ENCODE measurements at regions not wholly inside any gene's neighbourhood (a gene's known extent, or its start where the extent isn't known, plus 50 kb on each side); places are given as distances from the start of the nearest gene placed in this dataset.

DNA sequence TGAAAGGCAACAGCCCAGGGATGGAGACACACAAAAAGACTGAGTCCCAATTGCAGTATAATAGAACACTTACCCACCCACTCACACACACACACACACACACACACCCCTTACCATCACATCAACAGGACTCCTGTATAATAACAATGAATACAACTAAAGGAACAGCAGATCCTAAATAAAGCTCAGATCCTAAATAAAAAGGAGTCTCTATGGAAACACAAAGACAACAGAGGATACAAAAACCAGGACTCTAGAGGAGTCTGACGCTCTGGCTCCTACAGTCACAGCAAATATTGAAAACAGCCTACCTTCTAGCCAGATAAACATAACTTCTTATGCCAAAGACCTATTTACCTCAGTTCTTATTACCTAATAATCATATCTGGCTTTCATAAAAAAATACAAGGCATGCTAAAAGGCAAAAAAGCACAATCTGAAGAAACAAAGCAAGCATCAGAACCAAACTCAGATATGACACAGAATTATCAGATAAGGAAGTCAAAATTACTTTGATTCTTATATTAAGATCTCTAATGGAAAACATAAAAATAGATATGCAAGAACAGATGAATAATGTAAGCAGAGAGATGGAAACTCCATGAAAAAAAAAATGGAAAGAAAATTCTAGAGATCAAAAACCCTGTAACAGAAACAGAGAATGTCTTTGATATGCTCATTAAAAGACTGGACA is 134.9 kb downstream of the MMUT start:
- Histone ChIP-seq H3K27me3 (no peaks in the 10 kb centered on the region), H3K36me3 (ENCODE audit: low read depth, missing control alignments) (no peaks in the 10 kb centered on the region), H3K27ac (no peak overlapping the region), H3K4me1 (no peaks in the 10 kb centered on the region), H3K9me3 (no peaks in the 10 kb centered on the region), H3K4me3 (no peak overlapping the region)
- WGBS, 2 donors: 70 to 88% methylated on average over 1 of the region's 1 CpG
- TF ChIP-seq CTCF (IDR thresholded peaks at IDR 0.05) (no peak), POLR2A (IDR thresholded peaks at IDR 0.05) (no peak)
- DNase-seq: no peak
- intact Hi-C loops (cut with DNase I; ENCODE audit: low total_unique reads): no loop called here

GRCh38 chr6:49327571-49327970 is 135.5 kb downstream of the MMUT start:
- WGBS, 2 donors: 93 to 95% methylated on average over 2 of the region's 2 CpGs
- H3K27me3 ChIP-seq: no peaks in the 10 kb centered on the region
- TF ChIP-seq CTCF (IDR thresholded peaks at IDR 0.05): no peak
- TF ChIP-seq POLR2A (IDR thresholded peaks at IDR 0.05): no peak
- intact Hi-C loops (cut with DNase I; ENCODE audit: low total_unique reads): no loop called here
- H3K36me3 ChIP-seq (ENCODE audit: low read depth, missing control alignments): no peaks in the 10 kb centered on the region
- no peaks in the 10 kb centered on the region for H3K4me1 ChIP-seq
- H3K9me3 ChIP-seq: no peaks in the 10 kb centered on the region
- no peak for DNase-seq
- H3K4me3 ChIP-seq: no peak overlapping the region
- H3K27ac ChIP-seq: no peak overlapping the region

- no peak overlapping the region for H3K4me3 ChIP-seq
- intact Hi-C loops (cut with DNase I; ENCODE audit: low total_unique reads): no loop called here
- 62 to 83% methylated on average over 1 of the region's 1 CpG for WGBS, 2 donors
- TF ChIP-seq CTCF (IDR thresholded peaks at IDR 0.05): no peak
- no peak for DNase-seq
- H3K27ac ChIP-seq: no peak overlapping the region
- H3K4me1 ChIP-seq: no peaks in the 10 kb centered on the region
- H3K36me3 ChIP-seq (ENCODE audit: low read depth, missing control alignments): no peaks in the 10 kb centered on the region
- H3K9me3 ChIP-seq: no peaks in the 10 kb centered on the region
- H3K27me3 ChIP-seq: no peaks in the 10 kb centered on the region
These were observed 136.0 kb downstream of the MMUT start for GRCh38 chr6:49327005-49327404.

GRCh38 chr6:49326347-49326746 is 136.7 kb downstream of the MMUT start:
- Histone ChIP-seq H3K27ac (no peak overlapping the region), H3K36me3 (ENCODE audit: low read depth, missing control alignments) (no peaks in the 10 kb centered on the region), H3K4me1 (no peaks in the 10 kb centered on the region), H3K4me3 (no peak overlapping the region), H3K27me3 (no peaks in the 10 kb centered on the region), H3K9me3 (no peaks in the 10 kb centered on the region)
- TF ChIP-seq CTCF (IDR thresholded peaks at IDR 0.05) (no peak), POLR2A (IDR thresholded peaks at IDR 0.05) (no peak)
- no peak for DNase-seq
- intact Hi-C loops (cut with DNase I; ENCODE audit: low total_unique reads): no loop called here
- 15 to 50% methylated on average over 2 of the region's 2 CpGs for WGBS, 2 donors

GRCh38 chr6:49325891-49326290 is 137.2 kb downstream of the MMUT start:
- 81 to 84% methylated on average over 1 of the region's 1 CpG for WGBS, 2 donors
- H3K4me3 ChIP-seq: no peak overlapping the region
- H3K27me3 ChIP-seq: no peaks in the 10 kb centered on the region
- no peaks in the 10 kb centered on the region for H3K4me1 ChIP-seq
- intact Hi-C loops (cut with DNase I; ENCODE audit: low total_unique reads): no loop called here
- H3K27ac ChIP-seq: no peak overlapping the region
- no peaks in the 10 kb centered on the region for H3K36me3 ChIP-seq (ENCODE audit: low read depth, missing control alignments)
- H3K9me3 ChIP-seq: no peaks in the 10 kb centered on the region
- TF ChIP-seq POLR2A (IDR thresholded peaks at IDR 0.05) (no peak), CTCF (IDR thresholded peaks at IDR 0.05) (no peak)
- no peak for DNase-seq

Data from testis (tissue), 2 donors.